GM23338 (cell line): ENCODE measurements at regions not wholly inside any gene's neighbourhood (a gene's known extent, or its start where the extent isn't known, plus 50 kb on each side); places are given as distances from the start of the nearest gene placed in this dataset.

Experiments used
- ATAC-seq: fragments of 200-7000 bp; cut with Tn5 transposase; 3 replicates; pipeline ENCODE4 v1.9.1; 2020
- DNase-seq: peaks from one replicate; pipeline ENCODE4 v3.0.0-alpha.2; 2015; ENCODE audit warnings: low spot score
- H2AFZ ChIP-seq: fragments of 200-600 bp; sonication (generic); 2 replicates; pipeline ENCODE4 v1.8.0; 2016; ENCODE audit warnings: antibody characterized with exemption, mild to moderate bottlenecking, moderate library complexity
- H3F3A ChIP-seq: fragments of 200-600 bp; sonication (generic); replicated peaks from 2 replicates; pipeline ENCODE4 v1.8.0; 2017; ENCODE audit warnings: antibody characterized with exemption, mixed run types, low read depth
- H3K27ac ChIP-seq: fragments of 200-600 bp; sonication (generic); 2 replicates; pipeline ENCODE4 v1.6.1; 2016; ENCODE audit warnings: low read depth
- H3K27me3 ChIP-seq: fragments of 200-600 bp; sonication (generic); 2 replicates; pipeline ENCODE4 v1.8.0; 2016; ENCODE audit warnings: mild to moderate bottlenecking, mixed run types, moderate library complexity; ENCODE audit not compliant: insufficient read depth
- H3K36me3 ChIP-seq: fragments of 200-600 bp; sonication (generic); 2 replicates; pipeline ENCODE4 v1.8.0; 2016; ENCODE audit warnings: mild to moderate bottlenecking; ENCODE audit not compliant: insufficient read depth
- H3K4me1 ChIP-seq: fragments of 200-600 bp; sonication (generic); 2 replicates; pipeline ENCODE4 v1.8.0; 2016; ENCODE audit warnings: mild to moderate bottlenecking, moderate library complexity; ENCODE audit not compliant: insufficient read depth
- H3K4me2 ChIP-seq: fragments of 200-600 bp; sonication (generic); 2 replicates; pipeline ENCODE4 v1.7.1; 2017; ENCODE audit warnings: mixed run types
- H3K4me3 ChIP-seq: fragments of 200-600 bp; sonication (generic); 2 replicates; pipeline ENCODE4 v1.6.1; 2016; ENCODE audit warnings: mixed run types
- H3K79me2 ChIP-seq: fragments of 200-600 bp; sonication (generic); replicated peaks from 2 replicates; pipeline ENCODE4 v1.8.0; 2017; ENCODE audit warnings: mild to moderate bottlenecking; ENCODE audit not compliant: insufficient read depth
- H3K9me2 ChIP-seq: fragments of 200-600 bp; sonication (generic); 2 replicates; pipeline ENCODE4 v1.8.0; 2017; ENCODE audit not compliant: insufficient read depth
- H4K20me1 ChIP-seq: fragments of 200-600 bp; sonication (generic); replicated peaks from 2 replicates; pipeline ENCODE4 v1.8.0; 2017; ENCODE audit warnings: mild to moderate bottlenecking; ENCODE audit not compliant: insufficient read depth
- H3K27ac Mint-ChIP-seq: 2 replicates; pipeline ENCODE4 v1.8.0; 2020; ENCODE audit warnings: inconsistent platforms, mild to moderate bottlenecking, moderate library complexity, mixed read lengths
- H3K27me3 Mint-ChIP-seq: 3 replicates; pipeline ENCODE4 v1.8.0; 2022; ENCODE audit warnings: low read depth, mild to moderate bottlenecking, moderate library complexity, mixed read lengths, inconsistent platforms; ENCODE audit not compliant: insufficient read depth, poor library complexity
- H3K36me3 Mint-ChIP-seq: 3 replicates; pipeline ENCODE4 v1.8.0; 2021; ENCODE audit warnings: low read depth, mild to moderate bottlenecking, inconsistent platforms, moderate library complexity, mixed read lengths
- H3K4me1 Mint-ChIP-seq: 3 replicates; pipeline ENCODE4 v1.8.0; 2020; ENCODE audit warnings: mild to moderate bottlenecking, inconsistent platforms, mixed read lengths
- H3K4me3 Mint-ChIP-seq: 3 replicates; pipeline ENCODE4 v1.8.0; 2021; ENCODE audit warnings: moderate library complexity, mild to moderate bottlenecking, inconsistent platforms, mixed read lengths
- H3K9me3 Mint-ChIP-seq: 3 replicates; pipeline ENCODE4 v1.8.0; 2020; ENCODE audit warnings: moderate library complexity, mild to moderate bottlenecking, inconsistent platforms, mixed read lengths
- CREB1 ChIP-seq: fragments of 250-450 bp; sonication (Bioruptor Pico); IDR thresholded peaks from 2 replicates; pipeline ENCODE4 v1.5.0; 2020; ENCODE audit warnings: low read depth, mild to moderate bottlenecking, moderate library complexity
- EZH2 ChIP-seq: fragments of 200-600 bp; sonication (generic); IDR thresholded peaks from one replicate; pipeline ENCODE4 v1.8.0; 2017; ENCODE audit warnings: antibody characterized with exemption, mild to moderate bottlenecking, low read depth; ENCODE audit not compliant: unreplicated experiment
- EZH2phosphoT487 ChIP-seq: fragments of 200-600 bp; sonication (generic); IDR thresholded peaks from one replicate; pipeline ENCODE4 v1.8.1; 2018; ENCODE audit warnings: antibody characterized with exemption; ENCODE audit not compliant: unreplicated experiment
- JUNB ChIP-seq: IDR thresholded peaks from one replicate; pipeline ENCODE4 v1.6.1; 2016; ENCODE audit warnings: antibody characterized with exemption; ENCODE audit not compliant: unreplicated experiment
- NANOG ChIP-seq: IDR thresholded peaks from 2 replicates; pipeline ENCODE4 v1.6.1; 2016; ENCODE audit warnings: antibody characterized with exemption, borderline replicate concordance
- POLR2AphosphoS5 ChIP-seq: IDR thresholded peaks from 2 replicates; pipeline ENCODE4 v1.6.1; 2016; ENCODE audit warnings: antibody characterized with exemption, low read depth
- REST ChIP-seq: IDR thresholded peaks from one replicate; pipeline ENCODE4 v1.6.1; 2018; ENCODE audit warnings: antibody characterized with exemption; ENCODE audit not compliant: unreplicated experiment
- STAT1 ChIP-seq: IDR thresholded peaks from one replicate; pipeline ENCODE4 v1.6.1; 2016; ENCODE audit warnings: antibody characterized with exemption; ENCODE audit not compliant: unreplicated experiment
- ZNF114 ChIP-seq: fragments of 250-450 bp; sonication (Bioruptor Pico); IDR thresholded peaks from 2 replicates; pipeline ENCODE4 v1.5.0; 2020; ENCODE audit warnings: mild to moderate bottlenecking, moderate library complexity
- ZNF331 ChIP-seq: fragments of 250-450 bp; sonication (Bioruptor Pico); IDR thresholded peaks from 2 replicates; pipeline ENCODE4 v1.5.0; 2020; ENCODE audit warnings: low read depth, mild to moderate bottlenecking, moderate library complexity
- TF ChIP-seq, protein P1 (sequence below), 2 experiments: fragments of 200-600 bp in 1 of 2; sonication (generic) in 1 of 2; conservative IDR thresholded peaks; 2 replicates each; pipeline versions ENCODE4 v1.5.1 to v1.6.1; 2016 to 2017; ENCODE audit warnings: antibody characterized with exemption in 2 of 2, low read depth in 2 of 2, mild to moderate bottlenecking in 2 of 2, moderate library complexity in 1 of 2
- TF ChIP-seq, protein P2 (sequence below): fragments of 250-450 bp; sonication (Bioruptor Pico); IDR thresholded peaks from 2 replicates; pipeline ENCODE4 v1.5.0; 2020; ENCODE audit warnings: mild to moderate bottlenecking, moderate library complexity
- TF ChIP-seq, protein P3 (sequence below): IDR thresholded peaks from 2 replicates; pipeline ENCODE4 v1.6.1; 2016; ENCODE audit warnings: antibody characterized with exemption

- no peak overlapping the region for H3K4me2 ChIP-seq
- no peaks in the 10 kb centered on the region for H3K9me3 Mint-ChIP-seq
- no peak for ATAC-seq
Observed at GRCh38 chr6:130494729-130495128, 128.9 kb downstream of the TMEM200A start.

More at GRCh38 chr6:130494729-130495128, 128.9 kb downstream of the TMEM200A start:
- no peaks in the 10 kb centered on the region for H3F3A ChIP-seq
- Mint-ChIP-seq H3K4me1 (peaks cover 13% of the 10 kb centered on the region; the same call in 2 of the 3 replicates), H3K27me3 (no peaks in the 10 kb centered on the region), H3K27ac (no peak overlapping the region), H3K4me3 (no peak overlapping the region), H3K36me3 (no peaks in the 10 kb centered on the region)
- TF ChIP-seq, protein P1, sequence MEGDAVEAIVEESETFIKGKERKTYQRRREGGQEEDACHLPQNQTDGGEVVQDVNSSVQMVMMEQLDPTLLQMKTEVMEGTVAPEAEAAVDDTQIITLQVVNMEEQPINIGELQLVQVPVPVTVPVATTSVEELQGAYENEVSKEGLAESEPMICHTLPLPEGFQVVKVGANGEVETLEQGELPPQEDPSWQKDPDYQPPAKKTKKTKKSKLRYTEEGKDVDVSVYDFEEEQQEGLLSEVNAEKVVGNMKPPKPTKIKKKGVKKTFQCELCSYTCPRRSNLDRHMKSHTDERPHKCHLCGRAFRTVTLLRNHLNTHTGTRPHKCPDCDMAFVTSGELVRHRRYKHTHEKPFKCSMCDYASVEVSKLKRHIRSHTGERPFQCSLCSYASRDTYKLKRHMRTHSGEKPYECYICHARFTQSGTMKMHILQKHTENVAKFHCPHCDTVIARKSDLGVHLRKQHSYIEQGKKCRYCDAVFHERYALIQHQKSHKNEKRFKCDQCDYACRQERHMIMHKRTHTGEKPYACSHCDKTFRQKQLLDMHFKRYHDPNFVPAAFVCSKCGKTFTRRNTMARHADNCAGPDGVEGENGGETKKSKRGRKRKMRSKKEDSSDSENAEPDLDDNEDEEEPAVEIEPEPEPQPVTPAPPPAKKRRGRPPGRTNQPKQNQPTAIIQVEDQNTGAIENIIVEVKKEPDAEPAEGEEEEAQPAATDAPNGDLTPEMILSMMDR (conservative IDR thresholded peaks at IDR 0.05; ENCODE audit: low read depth in 2 of 2), result no peak
- TF ChIP-seq REST, result no peak
- TF ChIP-seq, protein P2, sequence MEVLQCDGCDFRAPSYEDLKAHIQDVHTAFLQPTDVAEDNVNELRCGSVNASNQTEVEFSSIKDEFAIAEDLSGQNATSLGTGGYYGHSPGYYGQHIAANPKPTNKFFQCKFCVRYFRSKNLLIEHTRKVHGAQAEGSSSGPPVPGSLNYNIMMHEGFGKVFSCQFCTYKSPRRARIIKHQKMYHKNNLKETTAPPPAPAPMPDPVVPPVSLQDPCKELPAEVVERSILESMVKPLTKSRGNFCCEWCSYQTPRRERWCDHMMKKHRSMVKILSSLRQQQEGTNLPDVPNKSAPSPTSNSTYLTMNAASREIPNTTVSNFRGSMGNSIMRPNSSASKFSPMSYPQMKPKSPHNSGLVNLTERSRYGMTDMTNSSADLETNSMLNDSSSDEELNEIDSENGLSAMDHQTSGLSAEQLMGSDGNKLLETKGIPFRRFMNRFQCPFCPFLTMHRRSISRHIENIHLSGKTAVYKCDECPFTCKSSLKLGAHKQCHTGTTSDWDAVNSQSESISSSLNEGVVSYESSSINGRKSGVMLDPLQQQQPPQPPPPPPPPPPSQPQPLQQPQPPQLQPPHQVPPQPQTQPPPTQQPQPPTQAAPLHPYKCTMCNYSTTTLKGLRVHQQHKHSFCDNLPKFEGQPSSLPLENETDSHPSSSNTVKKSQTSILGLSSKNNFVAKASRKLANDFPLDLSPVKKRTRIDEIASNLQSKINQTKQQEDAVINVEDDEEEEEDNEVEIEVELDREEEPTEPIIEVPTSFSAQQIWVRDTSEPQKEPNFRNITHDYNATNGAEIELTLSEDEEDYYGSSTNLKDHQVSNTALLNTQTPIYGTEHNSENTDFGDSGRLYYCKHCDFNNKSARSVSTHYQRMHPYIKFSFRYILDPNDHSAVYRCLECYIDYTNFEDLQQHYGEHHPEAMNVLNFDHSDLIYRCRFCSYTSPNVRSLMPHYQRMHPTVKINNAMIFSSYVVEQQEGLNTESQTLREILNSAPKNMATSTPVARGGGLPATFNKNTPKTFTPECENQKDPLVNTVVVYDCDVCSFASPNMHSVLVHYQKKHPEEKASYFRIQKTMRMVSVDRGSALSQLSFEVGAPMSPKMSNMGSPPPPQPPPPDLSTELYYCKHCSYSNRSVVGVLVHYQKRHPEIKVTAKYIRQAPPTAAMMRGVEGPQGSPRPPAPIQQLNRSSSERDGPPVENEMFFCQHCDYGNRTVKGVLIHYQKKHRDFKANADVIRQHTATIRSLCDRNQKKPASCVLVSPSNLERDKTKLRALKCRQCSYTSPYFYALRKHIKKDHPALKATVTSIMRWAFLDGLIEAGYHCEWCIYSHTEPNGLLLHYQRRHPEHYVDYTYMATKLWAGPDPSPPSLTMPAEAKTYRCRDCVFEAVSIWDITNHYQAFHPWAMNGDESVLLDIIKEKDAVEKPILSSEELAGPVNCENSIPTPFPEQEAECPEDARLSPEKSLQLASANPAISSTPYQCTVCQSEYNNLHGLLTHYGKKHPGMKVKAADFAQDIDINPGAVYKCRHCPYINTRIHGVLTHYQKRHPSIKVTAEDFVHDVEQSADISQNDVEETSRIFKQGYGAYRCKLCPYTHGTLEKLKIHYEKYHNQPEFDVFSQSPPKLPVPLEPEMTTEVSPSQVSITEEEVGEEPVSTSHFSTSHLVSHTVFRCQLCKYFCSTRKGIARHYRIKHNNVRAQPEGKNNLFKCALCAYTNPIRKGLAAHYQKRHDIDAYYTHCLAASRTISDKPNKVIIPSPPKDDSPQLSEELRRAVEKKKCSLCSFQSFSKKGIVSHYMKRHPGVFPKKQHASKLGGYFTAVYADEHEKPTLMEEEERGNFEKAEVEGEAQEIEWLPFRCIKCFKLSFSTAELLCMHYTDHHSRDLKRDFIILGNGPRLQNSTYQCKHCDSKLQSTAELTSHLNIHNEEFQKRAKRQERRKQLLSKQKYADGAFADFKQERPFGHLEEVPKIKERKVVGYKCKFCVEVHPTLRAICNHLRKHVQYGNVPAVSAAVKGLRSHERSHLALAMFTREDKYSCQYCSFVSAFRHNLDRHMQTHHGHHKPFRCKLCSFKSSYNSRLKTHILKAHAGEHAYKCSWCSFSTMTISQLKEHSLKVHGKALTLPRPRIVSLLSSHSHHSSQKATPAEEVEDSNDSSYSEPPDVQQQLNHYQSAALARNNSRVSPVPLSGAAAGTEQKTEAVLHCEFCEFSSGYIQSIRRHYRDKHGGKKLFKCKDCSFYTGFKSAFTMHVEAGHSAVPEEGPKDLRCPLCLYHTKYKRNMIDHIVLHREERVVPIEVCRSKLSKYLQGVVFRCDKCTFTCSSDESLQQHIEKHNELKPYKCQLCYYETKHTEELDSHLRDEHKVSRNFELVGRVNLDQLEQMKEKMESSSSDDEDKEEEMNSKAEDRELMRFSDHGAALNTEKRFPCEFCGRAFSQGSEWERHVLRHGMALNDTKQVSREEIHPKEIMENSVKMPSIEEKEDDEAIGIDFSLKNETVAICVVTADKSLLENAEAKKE (CRISPR knock-in tag), result no peak
- TF ChIP-seq POLR2AphosphoS5, result no peak
- TF ChIP-seq, protein P3, sequence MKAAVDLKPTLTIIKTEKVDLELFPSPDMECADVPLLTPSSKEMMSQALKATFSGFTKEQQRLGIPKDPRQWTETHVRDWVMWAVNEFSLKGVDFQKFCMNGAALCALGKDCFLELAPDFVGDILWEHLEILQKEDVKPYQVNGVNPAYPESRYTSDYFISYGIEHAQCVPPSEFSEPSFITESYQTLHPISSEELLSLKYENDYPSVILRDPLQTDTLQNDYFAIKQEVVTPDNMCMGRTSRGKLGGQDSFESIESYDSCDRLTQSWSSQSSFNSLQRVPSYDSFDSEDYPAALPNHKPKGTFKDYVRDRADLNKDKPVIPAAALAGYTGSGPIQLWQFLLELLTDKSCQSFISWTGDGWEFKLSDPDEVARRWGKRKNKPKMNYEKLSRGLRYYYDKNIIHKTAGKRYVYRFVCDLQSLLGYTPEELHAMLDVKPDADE, result no peak
- TF ChIP-seq ZNF114 (CRISPR knock-in tag), result no peak
- TF ChIP-seq ZNF331 (CRISPR knock-in tag), result no peak
- TF ChIP-seq STAT1, result no peak
- no peak for TF ChIP-seq EZH2
- no peak for TF ChIP-seq JUNB
- TF ChIP-seq NANOG, result no peak
- TF ChIP-seq EZH2phosphoT487, result no peak
- TF ChIP-seq CREB1 (CRISPR knock-in tag), result no peak
- no peaks in the 10 kb centered on the region for H3K9me2 ChIP-seq
- no peak overlapping the region for H3K4me3 ChIP-seq
- DNase-seq, result no peak
- H3K79me2 ChIP-seq, result no peaks in the 10 kb centered on the region
- H3K4me1 ChIP-seq, result peaks cover 11% of the 10 kb centered on the region
- H3K36me3 ChIP-seq, result no peaks in the 10 kb centered on the region
- H3K27ac ChIP-seq, result no peak overlapping the region
- H3K27me3 ChIP-seq, result no peaks in the 10 kb centered on the region
- no peak overlapping the region for H2AFZ ChIP-seq
- H4K20me1 ChIP-seq, result no peaks in the 10 kb centered on the region
